ENCODE measurements at regions not wholly inside any gene's neighbourhood (a gene's known extent, or its start where the extent isn't known, plus 50 kb on each side); places are given as distances from the start of the nearest gene placed in this dataset.

- TF ChIP-seq CTCF (IDR thresholded peaks at IDR 0.05; ENCODE audit: insufficient read depth, low read length) (no peak), REST (IDR thresholded peaks at IDR 0.05; ENCODE audit: insufficient replicate concordance, low read depth) (no peak)
These were observed 94.6 kb downstream of the UQCRFS1 start for GRCh38 chr19:29118389-29118788.
